SK-N-SH treated with all-trans-retinoic acid at 6 μM for 48 hours (cell line): ENCODE measurements at regions not wholly inside any gene's neighbourhood (a gene's known extent, or its start where the extent isn't known, plus 50 kb on each side); places are given as distances from the start of the nearest gene placed in this dataset.

Experiments
- ATAC-seq: fragments of 200-7000 bp; cut with Tn5 transposase; 3 replicates; pipeline ENCODE4 v1.9.1; 2020; ENCODE audit warnings: mild to moderate bottlenecking, moderate library complexity
- ARNTL ChIP-seq: fragments of 450-650 bp; formaldehyde crosslinking; IDR thresholded peaks from 2 replicates; pipeline ENCODE4 v1.5.0; 2020; ENCODE audit warnings: low read depth, mild to moderate bottlenecking, moderate library complexity, borderline replicate concordance
- BACH2 ChIP-seq: fragments of 250-450 bp; sonication (Bioruptor Pico); IDR thresholded peaks from 2 replicates; pipeline ENCODE4 v1.9.0; 2021; ENCODE audit warnings: mild to moderate bottlenecking, borderline replicate concordance
- CSRNP3 ChIP-seq: fragments of 250-450 bp; sonication (Bioruptor Pico); IDR thresholded peaks from 2 replicates; pipeline ENCODE4 v1.5.1; 2021; ENCODE audit warnings: mild to moderate bottlenecking, moderate library complexity
- ESRRG ChIP-seq: fragments of 250-450 bp; sonication (Bioruptor Pico); IDR thresholded peaks from 2 replicates; pipeline ENCODE4 v1.6.1; 2021; ENCODE audit warnings: mild to moderate bottlenecking
- GLIS3 ChIP-seq: fragments of 250-450 bp; sonication (Bioruptor Pico); IDR thresholded peaks from 2 replicates; pipeline ENCODE4 v1.5.0; 2020; ENCODE audit warnings: mild to moderate bottlenecking, moderate library complexity
- ISL1 ChIP-seq: fragments of 250-450 bp; sonication (Bioruptor Pico); IDR thresholded peaks from 2 replicates; pipeline ENCODE4 v2.1.2; 2022; ENCODE audit warnings: mild to moderate bottlenecking, moderate library complexity
- OSR1 ChIP-seq: fragments of 250-450 bp; sonication (Bioruptor Pico); IDR thresholded peaks from 2 replicates; pipeline ENCODE4 v1.8.0; 2022; ENCODE audit warnings: moderate library complexity, mild to moderate bottlenecking, inconsistent platforms
- PATZ1 ChIP-seq: fragments of 250-450 bp; sonication (Bioruptor Pico); IDR thresholded peaks from 2 replicates; pipeline ENCODE4 v1.8.0; 2020; ENCODE audit warnings: mild to moderate bottlenecking, moderate library complexity, borderline replicate concordance
- POU6F1 ChIP-seq: fragments of 250-450 bp; sonication (Bioruptor Pico); IDR thresholded peaks from 2 replicates; pipeline ENCODE4 v1.8.0; 2021; ENCODE audit warnings: low read depth, mild to moderate bottlenecking, moderate library complexity, borderline replicate concordance
- PPARA ChIP-seq: fragments of 250-450 bp; sonication (Bioruptor Pico); IDR thresholded peaks from 2 replicates; pipeline ENCODE4 v1.5.0; 2020; ENCODE audit warnings: mild to moderate bottlenecking, borderline replicate concordance
- RARB ChIP-seq: fragments of 250-450 bp; sonication (Bioruptor Pico); IDR thresholded peaks from 2 replicates; pipeline ENCODE4 v1.8.0; 2021; ENCODE audit warnings: mild to moderate bottlenecking, moderate library complexity
- SNAI2 ChIP-seq: fragments of 250-450 bp; sonication (Bioruptor Pico); IDR thresholded peaks from 2 replicates; pipeline ENCODE4 v1.5.0; 2020; ENCODE audit warnings: mild to moderate bottlenecking, moderate library complexity
- TCF4 ChIP-seq: fragments of 250-450 bp; sonication (Bioruptor Pico); IDR thresholded peaks from 2 replicates; pipeline ENCODE4 v1.8.0; 2021; ENCODE audit warnings: mild to moderate bottlenecking, moderate library complexity, borderline replicate concordance
- TOX ChIP-seq: fragments of 250-450 bp; sonication (Bioruptor Pico); IDR thresholded peaks from 2 replicates; pipeline ENCODE4 v1.8.0; 2021; ENCODE audit warnings: mild to moderate bottlenecking, moderate library complexity, borderline replicate concordance
- ZC3H10 ChIP-seq: fragments of 250-450 bp; sonication (Bioruptor Pico); IDR thresholded peaks from 2 replicates; pipeline ENCODE4 v1.5.1; 2021; ENCODE audit warnings: mild to moderate bottlenecking, moderate library complexity
- ZFP3 ChIP-seq: fragments of 250-450 bp; sonication (Bioruptor Pico); IDR thresholded peaks from 2 replicates; pipeline ENCODE4 v1.5.0; 2020; ENCODE audit warnings: mild to moderate bottlenecking, moderate library complexity
- ZFP30 ChIP-seq: fragments of 450-650 bp; formaldehyde crosslinking; IDR thresholded peaks from 2 replicates; pipeline ENCODE4 v1.5.0; 2022; ENCODE audit warnings: mild to moderate bottlenecking, moderate library complexity
- ZNF565 ChIP-seq: fragments of 450-650 bp; formaldehyde crosslinking; conservative IDR thresholded peaks from 2 replicates; pipeline ENCODE4 v1.5.0; 2020; ENCODE audit warnings: low read depth, mild to moderate bottlenecking, moderate library complexity
- ZNF8 ChIP-seq: fragments of 450-650 bp; formaldehyde crosslinking; IDR thresholded peaks from 2 replicates; pipeline ENCODE4 v1.5.0; 2020; ENCODE audit warnings: mild to moderate bottlenecking, moderate library complexity

- TF ChIP-seq ESRRG (CRISPR knock-in tag) (no peak), PPARA (CRISPR knock-in tag) (no peak), ZNF565 (CRISPR knock-in tag) (no peak), ZNF8 (CRISPR knock-in tag) (no peak), OSR1 (CRISPR knock-in tag) (no peak), BACH2 (CRISPR knock-in tag) (no peak), SNAI2 (no peak), POU6F1 (CRISPR knock-in tag) (no peak), ISL1 (CRISPR knock-in tag) (no peak)
These were observed 111.6 kb downstream of the ZNF281 start (continued) for GRCh38 chr1:200298242-200298641.

- TF ChIP-seq PATZ1 (no peak), ZFP3 (CRISPR knock-in tag) (no peak), BACH2 (CRISPR knock-in tag) (no peak)
- ATAC-seq: no peak
These were observed 113.7 kb downstream of the ZNF281 start for GRCh38 chr1:200296091-200296661.

GRCh38 chr1:200294241-200294640, 115.6 kb downstream of the ZNF281 start:
- no peak for TF ChIP-seq BACH2 (CRISPR knock-in tag)
- TF ChIP-seq ZFP3 (CRISPR knock-in tag): no peak
- no peak for TF ChIP-seq TOX (CRISPR knock-in tag)
- no peak for TF ChIP-seq RARB (CRISPR knock-in tag)
- TF ChIP-seq OSR1 (CRISPR knock-in tag): no peak
- no peak for TF ChIP-seq ZC3H10 (CRISPR knock-in tag)
- TF ChIP-seq ZNF565 (CRISPR knock-in tag): no peak
- TF ChIP-seq ISL1 (CRISPR knock-in tag): no peak
- no peak for TF ChIP-seq SNAI2
- TF ChIP-seq PATZ1: no peak
- TF ChIP-seq TCF4 (CRISPR knock-in tag): no peak
- TF ChIP-seq ARNTL: no peak
- no peak for TF ChIP-seq ESRRG (CRISPR knock-in tag)
- no peak for TF ChIP-seq CSRNP3
- no peak for ATAC-seq

- TF ChIP-seq ZFP30 (no peak), RARB (CRISPR knock-in tag) (no peak), PATZ1 (no peak), BACH2 (CRISPR knock-in tag) (no peak), ZFP3 (CRISPR knock-in tag) (no peak), OSR1 (CRISPR knock-in tag) (no peak), TOX (CRISPR knock-in tag) (no peak), POU6F1 (CRISPR knock-in tag) (no peak), GLIS3 (CRISPR knock-in tag) (no peak), ISL1 (CRISPR knock-in tag) (no peak)
- no peak for ATAC-seq
These were observed 117.1 kb downstream of the ZNF281 start for GRCh38 chr1:200292699-200293098.
